Neural progenitor cell (in vitro differentiated cells): ENCODE measurements at regions not wholly inside any gene's neighbourhood (a gene's known extent, or its start where the extent isn't known, plus 50 kb on each side); places are given as distances from the start of the nearest gene placed in this dataset.

ENCODE experiments used
- CTCF ChIP-seq: fragments of 200-600 bp; sonication (generic); IDR thresholded peaks from 2 replicates; pipeline ENCODE4 v1.5.1; 2017; ENCODE audit warnings: antibody characterized with exemption, mild to moderate bottlenecking
- EZH2 ChIP-seq: fragments of 200-600 bp; sonication (generic); IDR thresholded peaks from 2 replicates; pipeline ENCODE4 v1.6.1; 2017; ENCODE audit warnings: antibody characterized with exemption, mild to moderate bottlenecking, moderate library complexity

- TF ChIP-seq CTCF = no peak
- no peak for TF ChIP-seq EZH2
Measured at GRCh38 chr9:108167136-108167900, 677.7 kb upstream of the KLF4 start.
